Esophagus muscularis mucosa (tissue), 3 donors: ENCODE measurements at regions not wholly inside any gene's neighbourhood (a gene's known extent, or its start where the extent isn't known, plus 50 kb on each side); places are given as distances from the start of the nearest gene placed in this dataset.

Experiments
- POLR2A ChIP-seq: fragments of 450-650 bp; IDR thresholded peaks from one replicate; pipeline ENCODE4 v1.6.1; 2017; ENCODE audit warnings: antibody characterized with exemption, moderate library complexity, mild to moderate bottlenecking, low read depth
- TF ChIP-seq, protein P1 (sequence below), 3 experiments: fragments of 200-600 bp in 2 of 3; fragments of 450-650 bp in 1 of 3; sonication (generic) in 2 of 3; IDR thresholded peaks; one replicate each; pipeline ENCODE4 v1.5.1; 2017 to 2019; ENCODE audit warnings: antibody characterized with exemption in 3 of 3, mild to moderate bottlenecking in 2 of 3, moderate library complexity in 1 of 3

DNA sequence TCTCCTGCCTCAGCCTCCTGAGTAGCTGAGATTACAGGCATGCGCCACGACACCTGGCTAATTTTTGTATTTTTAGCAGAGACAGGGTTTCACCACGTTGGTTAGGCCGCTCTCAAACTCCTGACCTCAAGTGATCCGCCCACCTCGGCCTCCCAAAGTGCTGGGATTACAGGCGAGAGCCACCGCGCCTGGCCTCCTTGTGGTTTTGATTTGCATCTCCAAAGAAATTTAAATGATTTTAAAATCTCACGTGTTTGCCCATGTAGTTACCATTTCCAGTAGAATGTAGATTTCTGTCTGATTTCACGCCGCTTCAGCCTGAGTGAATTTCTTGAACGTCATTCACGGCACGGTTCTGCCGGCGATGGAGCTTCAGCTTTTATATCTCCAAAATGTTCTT, 55.8 kb downstream of the IGF2 start:
- TF ChIP-seq, protein P1, sequence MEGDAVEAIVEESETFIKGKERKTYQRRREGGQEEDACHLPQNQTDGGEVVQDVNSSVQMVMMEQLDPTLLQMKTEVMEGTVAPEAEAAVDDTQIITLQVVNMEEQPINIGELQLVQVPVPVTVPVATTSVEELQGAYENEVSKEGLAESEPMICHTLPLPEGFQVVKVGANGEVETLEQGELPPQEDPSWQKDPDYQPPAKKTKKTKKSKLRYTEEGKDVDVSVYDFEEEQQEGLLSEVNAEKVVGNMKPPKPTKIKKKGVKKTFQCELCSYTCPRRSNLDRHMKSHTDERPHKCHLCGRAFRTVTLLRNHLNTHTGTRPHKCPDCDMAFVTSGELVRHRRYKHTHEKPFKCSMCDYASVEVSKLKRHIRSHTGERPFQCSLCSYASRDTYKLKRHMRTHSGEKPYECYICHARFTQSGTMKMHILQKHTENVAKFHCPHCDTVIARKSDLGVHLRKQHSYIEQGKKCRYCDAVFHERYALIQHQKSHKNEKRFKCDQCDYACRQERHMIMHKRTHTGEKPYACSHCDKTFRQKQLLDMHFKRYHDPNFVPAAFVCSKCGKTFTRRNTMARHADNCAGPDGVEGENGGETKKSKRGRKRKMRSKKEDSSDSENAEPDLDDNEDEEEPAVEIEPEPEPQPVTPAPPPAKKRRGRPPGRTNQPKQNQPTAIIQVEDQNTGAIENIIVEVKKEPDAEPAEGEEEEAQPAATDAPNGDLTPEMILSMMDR (IDR thresholded peaks at IDR 0.05) = no peak
- no peak for TF ChIP-seq POLR2A
